RWPE1 (cell line): ENCODE measurements at regions not wholly inside any gene's neighbourhood (a gene's known extent, or its start where the extent isn't known, plus 50 kb on each side); places are given as distances from the start of the nearest gene placed in this dataset.

Experiments used
- CTCF ChIA-PET: fragments of 350-600 bp; sonication (Branson Sonifier 250); formaldehyde crosslinking; extraction: SDS; loops from one replicate; lab custom pipeline; 2021; lab: Yijun Ruan, JAX
- POLR2A ChIA-PET: fragments of 400-600 bp; formaldehyde crosslinking; extraction: SDS; loops from one replicate; lab custom pipeline; 2020; ENCODE audit warnings: antibody characterized with exemption; ENCODE audit not compliant: low non-redundant PET; lab: Yijun Ruan, JAX
- DNase-seq: peaks from one replicate; pipeline ENCODE4 v3.0.0; 2012; ENCODE audit warnings: low spot score
- H3K27ac ChIP-seq: fragments of 450-650 bp; 2 replicates; pipeline ENCODE4 v1.5.1; 2017
- CTCF ChIP-seq: fragments of 450-650 bp; conservative IDR thresholded peaks from 2 replicates; pipeline ENCODE4 v1.5.1; 2017; ENCODE audit warnings: low read depth, mild to moderate bottlenecking

GRCh38 chr7:142542942-142543341, 206.3 kb upstream of the PRSS1 start:
- ChIA-PET POLR2A (no interaction called here), CTCF (interaction anchor here (0.7 kb wide), 1 partner anchor 89 kb away, joined by 3 read pairs; no protein-coding TSS in a partner anchor)
- no peak for TF ChIP-seq CTCF
- no peak overlapping the region for H3K27ac ChIP-seq
- no peak for DNase-seq

DNA sequence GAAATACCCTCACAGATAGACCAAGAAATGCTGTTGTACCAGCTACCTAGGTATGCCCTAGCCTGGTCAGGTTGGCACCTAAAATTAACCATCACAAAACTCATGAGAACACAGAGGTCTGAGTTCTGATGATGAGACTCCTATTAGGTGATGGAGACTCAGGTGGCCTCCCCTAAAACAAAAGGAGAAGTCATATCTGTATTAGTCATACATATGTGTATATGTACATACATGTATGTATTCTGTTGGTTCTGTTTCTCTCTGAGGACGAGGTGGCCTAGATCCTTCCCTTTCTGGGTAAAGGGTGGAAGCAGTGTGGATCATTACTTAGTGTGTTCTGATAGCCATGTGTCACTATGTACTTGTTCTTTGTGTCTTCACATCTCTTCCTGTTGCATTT, 207.2 kb upstream of the PRSS1 start:
- ChIA-PET CTCF (no interaction called here), POLR2A (interaction anchor here (0.5 kb wide), 1 partner anchor 746 kb away, joined by 3 read pairs; the partner anchor contains the start of gene CASP2)
- no peak overlapping the region for H3K27ac ChIP-seq
- DNase-seq, result no peak
- TF ChIP-seq CTCF, result no peak

DNA sequence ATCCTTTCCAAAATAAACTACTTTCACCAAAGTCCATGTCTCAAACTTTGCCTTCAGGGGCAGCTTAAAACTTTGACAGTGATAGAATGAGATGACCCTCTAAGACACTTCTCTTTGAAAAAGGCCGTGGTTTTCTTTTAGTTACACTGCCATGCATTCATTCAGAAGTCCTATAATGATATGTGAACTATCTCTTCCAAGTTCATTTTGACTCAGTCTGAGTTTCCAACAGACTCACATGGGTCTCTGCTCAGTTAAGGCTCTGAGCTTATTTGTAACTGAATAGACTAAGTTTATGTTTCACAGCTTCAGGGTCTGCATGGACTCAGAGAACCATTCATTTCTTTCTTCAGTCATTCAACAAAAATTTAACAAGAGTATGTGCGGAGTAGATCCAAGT, 208.9 kb upstream of the PRSS1 start:
- ChIA-PET POLR2A (no interaction called here), CTCF (interaction anchor here (0.9 kb wide), 1 partner anchor 9 kb away, joined by 3 read pairs; no protein-coding TSS in a partner anchor)
- no peak overlapping the region for H3K27ac ChIP-seq
- TF ChIP-seq CTCF, result no peak
- no peak for DNase-seq

DNA sequence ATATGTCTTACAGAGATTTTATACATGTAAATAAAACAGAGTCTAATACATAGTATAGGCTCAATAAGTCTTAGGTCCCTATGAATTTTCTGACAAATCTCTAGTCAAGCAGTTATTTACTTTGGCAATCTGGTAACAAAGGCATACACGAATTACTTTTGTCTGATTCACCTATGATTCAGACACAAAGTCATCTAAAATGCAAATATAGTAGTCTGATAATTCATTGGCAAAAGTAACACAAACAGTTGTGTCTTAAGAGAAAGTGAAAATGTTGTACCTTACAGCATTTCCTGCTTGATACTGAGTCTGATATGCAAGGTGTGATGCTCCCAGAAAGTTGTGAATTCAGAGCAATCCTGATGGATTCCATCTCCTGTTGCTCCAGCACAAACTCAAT, 209.4 kb upstream of the PRSS1 start:
- ChIA-PET POLR2A (no interaction called here), CTCF (no interaction called here)
- H3K27ac ChIP-seq, result no peak overlapping the region
- TF ChIP-seq CTCF, result no peak
- DNase-seq, result peak; percentile 50

GRCh38 chr7:142537760-142538159, 211.5 kb upstream of the PRSS1 start:
- ChIA-PET POLR2A (no interaction called here), CTCF (interaction anchor here (0.8 to 1.0 kb wide), 2 partner anchors 9 to 50 kb away, joined by 3 to 4 read pairs; no protein-coding TSS in a partner anchor)
- TF ChIP-seq CTCF, result no peak
- no peak for DNase-seq
- H3K27ac ChIP-seq, result no peak overlapping the region

DNA sequence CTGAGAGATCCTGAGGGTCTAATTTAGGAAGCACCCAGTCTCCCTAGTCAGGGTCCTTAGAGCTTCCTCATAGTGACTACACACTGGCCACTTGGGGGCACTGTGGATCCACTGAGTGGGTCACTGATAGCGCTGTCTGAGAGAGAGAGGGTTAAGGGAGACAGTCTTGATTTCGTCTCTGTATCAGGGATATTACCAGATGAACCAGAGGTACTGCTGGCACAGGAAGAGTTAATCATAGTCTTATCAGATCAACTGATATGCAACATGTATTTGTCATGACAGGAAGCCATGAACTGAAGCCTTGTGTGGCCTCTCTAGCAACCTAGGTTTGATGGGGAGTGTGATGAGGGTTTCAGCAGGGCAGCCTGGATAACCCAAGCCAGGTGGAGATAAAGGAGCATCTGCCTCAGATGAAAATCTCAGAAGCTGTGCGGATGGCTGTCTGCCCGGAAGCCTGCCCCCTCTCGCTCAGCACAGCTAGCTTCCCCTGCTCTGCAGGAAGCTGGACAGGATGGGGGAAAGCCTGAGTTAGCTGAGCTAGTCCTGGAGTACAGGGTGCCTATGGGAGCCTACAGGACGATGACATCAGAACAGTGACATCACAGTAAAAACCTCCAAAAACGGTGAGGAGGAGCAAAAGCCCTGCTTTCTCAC, 214.0 kb upstream of the PRSS1 start:
- CTCF ChIA-PET, result interaction anchor here (0.5 to 2.5 kb wide), 16 partner anchors 8 to 784 kb away, joined by 3 to 15 read pairs (median 3); no protein-coding TSS in a partner anchor
- DNase-seq, result peak; percentile 58
- peak; percentile 86 for TF ChIP-seq CTCF
- POLR2A ChIA-PET, result no interaction called here
- H3K27ac ChIP-seq, result no peak overlapping the region
